ENCODE measurements at regions not wholly inside any gene's neighbourhood (a gene's known extent, or its start where the extent isn't known, plus 50 kb on each side); places are given as distances from the start of the nearest gene placed in this dataset.
"Not testable (repeated sequence)": the region's sequence is repeated elsewhere in the genome, so short reads cannot be mapped to it uniquely, and the experiment has no call there.

DNA sequence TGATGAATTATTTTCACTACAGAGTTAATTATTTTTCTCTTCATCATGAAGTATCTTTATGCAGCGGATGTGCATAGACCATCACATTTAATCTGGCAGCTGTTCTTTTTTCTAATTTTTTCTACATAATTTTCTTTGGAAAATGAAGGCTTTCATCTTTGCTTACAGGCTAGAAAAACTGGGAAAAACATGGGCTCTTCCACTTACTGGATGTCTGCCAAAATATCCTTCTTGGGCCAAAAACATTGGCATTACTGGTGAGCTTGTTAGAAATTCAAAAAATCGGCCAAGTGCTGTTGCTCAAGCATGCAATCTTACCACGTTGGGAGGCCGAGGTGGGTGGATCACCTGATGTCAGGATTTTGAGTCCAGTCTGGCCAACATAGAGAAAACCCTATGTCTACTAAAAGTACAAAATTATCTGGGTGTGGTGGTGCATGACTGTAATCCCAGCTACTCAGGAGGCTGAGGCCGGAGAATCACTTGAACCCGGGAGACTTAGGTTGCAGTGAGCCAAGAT is 176.8 kb downstream of the ZNF737 start:
- no peak for DNase-seq (ENCODE audit: low spot score)

DNA sequence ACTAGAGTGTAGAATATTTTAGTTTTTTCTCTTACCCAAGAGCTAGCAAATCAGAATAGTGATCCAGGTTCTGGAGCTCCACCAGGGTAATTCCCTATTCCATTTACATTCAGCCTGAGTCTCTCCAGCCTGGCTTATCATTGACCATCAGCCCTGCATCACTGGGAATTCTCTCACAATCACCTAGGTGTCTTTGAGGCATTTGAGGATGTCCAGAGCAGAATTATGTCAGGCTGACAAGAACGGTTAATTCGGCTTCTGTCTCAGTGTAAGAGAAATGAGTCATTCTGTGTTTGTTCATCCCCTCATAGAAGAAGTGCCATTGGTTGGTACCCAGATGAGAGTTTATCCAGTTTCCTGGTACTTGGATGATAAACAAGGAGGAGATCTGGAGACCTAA is 180.5 kb downstream of the ZNF737 start:
- no peak for DNase-seq (ENCODE audit: low spot score)

DNA sequence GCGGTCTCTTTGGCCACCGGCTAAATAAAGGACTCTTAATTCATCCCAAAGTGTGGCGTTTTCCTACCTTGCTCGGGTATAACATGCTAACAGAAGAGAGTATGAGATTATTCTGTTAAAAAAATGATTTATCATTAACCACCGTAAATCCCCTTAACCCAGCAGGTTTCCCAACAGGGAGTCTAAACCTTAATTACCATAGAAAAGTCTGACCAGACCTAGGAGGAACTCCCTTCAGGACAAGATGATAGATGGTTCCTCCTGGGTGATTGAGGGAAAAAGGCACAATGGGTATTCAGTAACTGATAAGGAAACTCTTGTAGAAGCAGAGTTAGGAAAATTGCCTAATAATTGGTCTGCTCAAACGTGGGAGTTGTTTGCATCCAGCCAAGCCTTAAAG is 193.7 kb downstream of the ZNF737 start:
- DNase-seq (ENCODE audit: low spot score): no peak

DNA sequence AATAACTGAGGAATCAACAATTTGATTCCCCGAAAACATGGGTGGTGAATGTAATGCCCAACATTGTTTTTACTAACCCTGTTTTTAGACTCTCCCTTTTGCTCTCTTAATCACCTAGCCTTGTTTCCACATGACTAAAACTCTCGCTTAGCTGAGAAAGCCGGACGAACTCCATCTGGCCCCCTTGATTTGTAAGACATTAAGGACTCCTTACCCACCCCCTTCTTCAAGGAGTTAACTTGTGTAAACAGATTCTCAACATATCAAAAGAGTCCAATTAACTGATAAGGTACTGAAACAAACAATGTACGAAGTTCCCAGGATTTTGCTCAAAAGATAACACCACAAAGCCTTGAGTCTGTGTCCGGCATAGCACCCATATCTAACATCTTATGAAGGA is 194.3 kb downstream of the ZNF737 start:
- DNase-seq (ENCODE audit: low spot score): not testable (repeated sequence)

DNA sequence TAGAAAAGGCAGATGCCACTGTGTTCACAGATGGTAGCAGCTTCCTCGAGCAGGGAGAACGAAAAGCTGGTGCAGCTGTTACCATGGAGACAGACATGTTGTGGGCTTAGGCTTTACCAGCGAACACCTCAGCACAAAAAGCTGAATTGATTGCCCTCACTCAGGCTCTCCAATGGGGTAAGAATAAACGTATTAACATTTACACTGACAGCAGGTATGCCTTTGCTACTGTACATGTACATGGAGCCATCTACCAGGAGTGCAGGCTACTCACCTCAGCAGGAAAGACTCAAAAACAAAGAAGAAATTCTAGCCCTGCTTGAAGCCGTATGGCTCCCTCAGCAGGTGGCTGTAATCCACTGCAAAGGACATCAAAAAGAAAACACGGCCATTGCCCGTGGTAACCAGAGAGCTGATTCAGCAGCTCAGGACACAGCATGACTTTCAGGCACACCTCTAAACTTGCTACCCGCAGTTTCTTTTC is 197.7 kb downstream of the ZNF737 start:
- DNase-seq (ENCODE audit: low spot score): no peak

DNA sequence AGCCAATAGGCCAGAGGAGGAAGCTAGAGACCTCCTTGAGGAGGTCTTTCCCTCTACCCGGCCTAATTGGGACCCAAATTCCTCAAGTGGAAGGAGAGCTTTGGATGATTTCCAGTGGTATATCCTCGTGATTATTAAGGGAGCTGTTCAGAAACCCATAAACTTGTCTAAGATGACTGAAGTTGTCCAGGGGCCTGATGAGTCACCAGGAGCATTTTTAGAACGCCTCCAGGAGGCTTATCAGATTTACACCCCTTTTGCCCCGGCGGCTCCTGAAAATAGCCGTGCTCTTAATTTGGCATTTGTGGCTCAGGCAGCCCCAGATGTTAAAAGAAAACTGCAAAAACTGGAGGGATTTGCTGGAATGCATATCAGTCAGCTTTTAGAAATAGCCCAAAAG is 198.1 kb downstream of the ZNF486 start:
- DNase-seq (ENCODE audit: low spot score): no peak

DNA sequence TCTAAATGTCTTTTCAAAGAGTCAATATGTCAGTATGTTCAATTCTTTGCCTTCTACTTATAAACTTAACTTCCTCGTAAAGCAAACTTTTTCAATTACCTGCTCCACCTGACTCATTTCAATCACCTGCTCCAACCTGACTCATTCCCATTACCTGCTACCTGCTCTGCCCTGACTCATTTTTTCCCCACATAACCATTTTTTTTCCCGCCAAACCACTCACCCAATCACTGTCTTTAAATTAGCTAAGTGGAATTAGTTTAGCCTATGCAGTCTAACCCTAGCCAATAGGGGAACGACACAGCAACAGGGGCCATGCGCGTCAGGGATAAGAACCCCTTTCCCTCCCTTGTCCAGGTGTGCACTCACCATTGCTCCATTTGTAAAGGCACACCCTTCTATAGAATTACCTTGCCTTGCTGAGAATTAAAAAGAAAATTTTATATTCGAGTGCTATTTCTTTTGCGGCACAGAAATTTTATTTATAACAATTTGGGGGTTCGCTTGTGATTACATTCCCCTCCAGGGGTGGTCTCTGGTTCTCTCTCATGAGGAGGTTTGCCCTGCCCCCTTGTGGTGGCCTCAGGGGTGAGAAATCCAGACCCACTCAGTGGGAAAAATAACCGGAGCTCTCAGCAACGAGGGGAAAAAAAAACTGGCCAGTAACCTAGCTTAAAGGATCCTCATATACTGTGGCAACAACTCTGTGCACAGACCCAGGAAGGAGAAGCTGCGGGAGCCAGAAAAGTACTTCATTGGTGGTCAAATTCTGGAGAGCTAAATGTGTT is 193.1 kb downstream of the ZNF486 start:
- DNase-seq (ENCODE audit: low spot score): no peak

DNA sequence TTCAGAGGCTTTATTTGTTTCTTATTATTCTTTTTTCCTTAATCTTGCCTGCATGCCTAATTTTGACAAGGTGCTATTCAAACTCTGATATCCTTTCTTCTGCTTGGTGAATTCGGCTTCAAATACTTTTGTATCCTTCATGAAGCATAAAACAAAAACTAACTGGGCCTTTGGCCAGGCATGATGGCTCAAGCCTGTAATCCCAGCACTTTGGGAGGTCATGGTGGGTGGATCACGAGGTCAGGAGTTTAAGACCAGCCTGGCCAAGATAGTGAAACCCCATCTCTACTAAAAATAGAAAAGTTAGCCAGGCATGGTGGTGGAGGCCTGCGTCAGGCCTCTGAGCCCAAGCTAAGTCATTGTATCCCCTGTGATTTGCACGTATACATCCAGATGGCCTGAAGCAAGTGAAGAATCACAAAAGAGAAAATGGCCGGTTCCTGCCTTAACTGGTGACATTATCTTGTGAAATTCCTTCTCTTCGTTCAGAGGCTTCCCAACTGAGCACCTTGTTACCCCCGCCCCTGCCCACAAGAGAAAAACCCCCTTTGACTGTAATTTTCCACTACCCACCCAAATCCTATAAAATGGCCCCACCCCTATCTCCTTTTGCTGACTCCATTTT is 191.9 kb downstream of the ZNF486 start:
- DNase-seq (ENCODE audit: low spot score): not testable (repeated sequence)

DNA sequence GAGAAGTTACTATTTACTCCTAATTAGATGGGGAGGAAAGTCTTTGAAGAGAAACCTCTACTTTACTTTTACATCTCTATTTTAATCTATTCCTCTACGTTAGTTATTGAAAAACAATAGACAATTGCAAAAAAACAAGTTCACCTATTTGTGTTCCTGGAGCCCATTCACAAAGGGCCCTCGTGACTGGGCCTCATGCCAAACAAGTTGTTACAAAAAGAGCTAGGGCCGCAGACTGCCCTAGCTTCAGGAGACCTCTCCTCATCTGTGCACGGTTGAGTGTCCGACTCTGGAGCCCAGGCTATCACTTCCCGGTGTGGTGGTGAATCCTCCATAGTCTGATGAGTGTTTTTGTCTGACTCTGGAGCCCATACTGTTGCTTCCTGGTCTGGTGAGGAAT is 190.9 kb downstream of the ZNF486 start:
- no peak for DNase-seq (ENCODE audit: low spot score)

DNA sequence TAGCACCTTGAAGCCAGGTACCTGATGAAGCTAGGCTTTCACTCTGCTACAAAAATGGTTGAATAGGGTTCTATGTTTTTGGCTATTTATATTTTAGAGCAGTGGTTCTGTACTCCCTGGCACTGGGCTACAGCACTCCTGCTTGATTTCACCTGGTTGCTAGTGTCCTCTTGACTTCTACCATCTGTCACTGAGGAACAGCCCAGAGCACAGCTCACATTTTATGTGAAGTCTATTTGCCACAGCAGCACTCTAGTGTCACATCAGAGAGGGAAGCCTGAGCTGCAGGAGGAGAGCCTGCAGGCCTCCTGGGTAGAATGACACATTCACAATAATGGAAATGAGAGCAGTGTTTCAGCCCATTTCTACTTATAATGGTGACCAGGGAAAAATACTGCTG is 184.2 kb downstream of the ZNF486 start:
- no peak for DNase-seq (ENCODE audit: low spot score)

DNA sequence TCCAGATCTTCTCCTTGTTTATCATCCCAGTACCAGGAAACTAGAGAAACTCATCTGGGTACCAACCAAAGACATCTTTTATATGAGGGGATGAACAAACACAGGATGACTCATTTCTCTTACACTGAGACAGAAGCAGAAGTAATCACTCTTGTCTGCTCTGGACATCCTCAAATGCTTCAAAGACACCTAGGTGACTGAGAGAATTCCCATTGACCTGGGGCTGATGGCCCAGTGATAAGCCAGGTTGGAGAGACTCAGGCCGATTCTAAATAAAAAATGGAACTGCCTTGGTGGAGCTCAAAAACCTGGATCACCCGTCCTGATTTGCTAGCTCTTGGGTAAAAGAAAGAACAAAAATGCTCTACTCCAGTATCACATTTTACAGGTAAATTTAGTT is 182.2 kb downstream of the ZNF486 start:
- no peak for DNase-seq (ENCODE audit: low spot score)

DNA sequence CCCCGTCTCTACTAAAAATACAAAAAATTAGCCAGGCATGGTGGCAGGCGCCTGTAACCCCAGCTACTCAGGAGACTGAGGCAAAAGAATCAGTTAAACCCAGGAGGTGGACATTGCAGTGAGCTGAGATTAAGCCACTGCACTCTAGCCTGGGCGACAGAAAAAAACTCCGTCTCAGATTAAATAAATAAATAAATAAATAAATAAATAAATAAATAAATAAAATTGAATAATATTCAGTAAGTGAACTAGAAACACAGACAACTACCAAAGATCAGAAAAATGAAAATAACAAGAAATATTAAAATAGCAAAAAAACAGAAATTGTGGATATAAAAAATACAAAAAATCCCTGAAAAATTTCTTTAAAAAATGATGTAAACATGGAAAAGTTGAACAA is 172.4 kb downstream of the ZNF486 start:
- DNase-seq (ENCODE audit: low spot score): no peak

DNA sequence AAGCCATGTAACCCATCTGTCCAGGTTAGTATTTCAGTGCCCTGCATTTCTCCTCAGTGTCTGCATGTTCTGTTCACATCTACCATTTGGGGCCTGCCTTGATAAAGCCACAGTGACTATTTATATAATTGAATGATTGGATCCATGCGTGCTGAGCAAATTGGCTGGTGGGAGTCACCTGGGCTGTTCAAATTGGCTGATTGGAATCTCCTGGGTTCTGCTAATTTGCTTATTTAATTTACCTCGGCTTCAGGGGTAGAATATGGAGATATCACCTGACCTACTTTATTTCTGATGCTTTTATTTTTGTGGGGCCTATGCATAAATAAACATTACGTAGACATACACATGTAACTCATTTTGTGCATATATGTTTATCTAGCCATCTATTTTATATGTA is 167.7 kb downstream of the ZNF486 start:
- no peak for DNase-seq (ENCODE audit: low spot score)

DNA sequence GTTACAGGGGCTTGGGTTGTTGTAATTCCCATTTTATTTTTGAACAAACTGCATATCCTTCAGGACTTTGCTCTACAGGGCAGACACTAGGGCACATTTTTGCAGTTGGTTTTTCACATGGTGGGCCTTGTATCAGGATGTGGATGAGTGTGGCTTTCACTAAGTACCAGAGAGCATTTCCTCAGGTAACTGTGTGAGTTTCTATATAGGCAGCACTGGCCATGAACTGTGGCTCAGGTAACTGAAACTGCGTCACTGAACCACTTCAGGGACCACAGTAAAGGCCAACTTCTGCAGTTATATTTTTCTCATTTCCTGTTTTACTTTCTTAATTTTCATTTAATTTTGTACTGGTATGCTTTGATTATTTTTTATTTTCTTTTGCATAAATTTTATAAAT is 166.5 kb downstream of the ZNF486 start:
- no peak for DNase-seq (ENCODE audit: low spot score)

DNA sequence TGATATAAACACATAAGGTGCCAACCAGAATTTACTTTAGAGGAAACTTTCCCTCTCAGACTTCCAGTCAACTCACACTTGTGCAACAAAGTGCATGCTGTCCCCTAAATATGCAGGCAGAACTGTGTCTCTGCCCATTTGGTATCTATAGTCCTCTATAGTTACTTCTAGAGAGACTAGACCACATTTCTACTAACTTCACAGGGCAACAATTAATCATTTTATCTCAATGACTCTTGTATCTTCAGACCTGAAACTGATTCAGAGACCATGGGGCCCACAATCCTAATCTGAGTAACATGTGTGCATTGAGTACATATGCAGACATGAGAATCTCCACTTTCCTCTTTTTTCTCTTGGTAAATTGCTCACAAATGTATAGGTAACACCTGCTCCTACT is 158.1 kb downstream of the ZNF486 start:
- no peak for DNase-seq (ENCODE audit: low spot score)

DNA sequence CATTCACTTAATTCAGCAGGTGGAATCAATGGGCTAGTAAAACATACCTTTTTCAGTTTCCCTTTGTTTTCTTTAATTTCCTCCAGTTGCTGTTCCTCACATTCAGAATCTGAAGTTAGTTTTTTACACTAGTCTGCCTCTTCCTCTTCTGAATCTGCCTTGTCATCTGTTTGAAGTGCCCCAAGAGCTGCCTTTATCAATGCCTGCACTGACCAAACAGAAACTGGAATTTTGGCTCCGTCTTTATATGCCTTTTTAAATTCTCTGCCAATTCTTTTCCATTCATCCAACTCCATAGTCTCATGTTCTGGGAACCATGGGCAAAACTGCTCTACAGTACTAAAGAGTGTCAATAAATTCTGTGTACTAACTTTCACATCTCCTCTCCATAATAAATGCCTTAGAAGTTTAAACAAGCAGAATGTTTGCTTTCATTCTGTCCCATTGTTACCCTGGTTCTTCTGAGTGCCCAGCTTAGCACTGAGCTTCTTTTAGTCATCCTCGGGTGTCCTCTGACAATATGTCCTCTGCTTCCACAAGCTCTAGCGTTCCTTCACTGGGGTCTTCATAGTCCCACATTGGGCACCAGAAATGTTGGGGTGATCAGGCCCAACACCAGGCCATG is 154.2 kb downstream of the ZNF486 start:
- DNase-seq (ENCODE audit: low spot score): no peak

DNA sequence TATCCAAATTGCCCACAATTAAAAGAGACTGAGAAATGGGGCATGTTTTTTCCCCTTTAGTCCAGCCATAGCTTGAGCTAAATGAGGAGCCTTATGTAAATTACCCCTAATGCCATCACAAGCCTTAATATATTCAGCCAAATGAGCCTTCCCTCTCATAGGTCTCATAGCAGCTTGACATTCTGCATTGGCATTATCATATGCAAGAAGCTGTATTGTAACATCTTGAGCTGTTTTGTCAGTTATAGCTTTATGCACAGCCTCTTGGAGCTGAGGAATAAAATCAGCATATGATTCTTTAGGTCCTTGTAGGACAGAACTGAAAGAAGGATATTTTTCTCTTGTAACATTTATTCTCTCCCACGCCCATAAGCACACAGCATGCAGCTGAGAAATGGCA is 153.2 kb downstream of the ZNF486 start:
- no peak for DNase-seq (ENCODE audit: low spot score)

DNA sequence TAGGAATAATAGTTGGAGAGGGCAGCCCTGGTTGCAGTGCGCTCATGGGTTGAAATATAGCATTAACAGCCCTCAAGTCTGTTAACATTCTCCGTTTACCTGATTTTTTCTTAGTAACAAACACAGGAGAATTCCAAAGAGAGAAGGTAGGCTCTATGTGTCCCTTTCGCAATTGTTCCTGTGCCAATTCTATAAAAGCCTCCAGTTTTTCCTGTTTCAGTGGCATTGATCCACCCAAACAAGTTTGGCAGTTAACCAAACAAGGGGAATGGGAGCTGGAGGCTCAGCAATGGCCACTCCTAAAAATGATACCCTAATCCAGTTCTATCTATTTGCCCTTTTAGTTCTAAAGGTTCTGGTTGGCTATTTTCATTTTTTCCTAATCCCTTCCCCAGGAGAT is 151.6 kb downstream of the ZNF486 start:
- DNase-seq (ENCODE audit: low spot score): no peak

DNA sequence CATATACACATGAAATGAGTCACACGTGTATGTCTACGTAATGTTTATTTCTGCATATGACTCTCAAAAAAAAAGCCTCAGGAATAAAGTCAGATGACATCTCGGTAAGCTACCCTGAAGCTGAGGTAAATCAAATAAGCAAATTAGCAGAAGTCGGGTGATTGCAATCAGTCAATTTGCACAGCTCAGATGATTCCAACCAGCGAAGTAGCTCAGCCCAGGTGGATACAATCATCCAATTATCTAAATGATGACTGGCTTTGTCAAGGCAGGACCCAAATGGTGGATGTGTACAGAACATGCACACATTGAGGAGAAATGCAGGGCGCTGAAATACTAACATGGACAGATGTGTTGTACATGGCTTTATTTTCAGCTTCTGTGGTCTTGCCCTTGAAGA is 148.5 kb downstream of the ZNF486 start:
- DNase-seq (ENCODE audit: low spot score): no peak

DNA sequence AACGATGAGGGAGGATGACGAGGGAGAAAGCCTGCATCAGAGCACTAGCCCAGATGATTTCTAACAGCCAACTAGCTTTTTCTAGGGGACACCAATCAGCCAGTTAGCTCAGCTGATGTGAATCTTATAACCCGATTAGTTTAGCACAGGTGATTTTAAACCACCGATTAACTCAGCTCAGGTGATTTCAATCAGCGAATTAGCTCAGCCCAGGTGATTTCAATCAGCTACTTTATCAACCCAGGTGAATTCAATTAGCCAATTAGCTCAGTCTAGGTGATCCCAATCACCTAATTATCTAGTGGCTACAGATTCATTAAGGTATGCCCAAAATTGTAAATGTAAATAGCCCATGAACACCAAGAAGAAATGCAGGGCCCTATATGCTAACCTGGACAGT is 146.9 kb downstream of the ZNF486 start:
- no peak for DNase-seq (ENCODE audit: low spot score)

DNA sequence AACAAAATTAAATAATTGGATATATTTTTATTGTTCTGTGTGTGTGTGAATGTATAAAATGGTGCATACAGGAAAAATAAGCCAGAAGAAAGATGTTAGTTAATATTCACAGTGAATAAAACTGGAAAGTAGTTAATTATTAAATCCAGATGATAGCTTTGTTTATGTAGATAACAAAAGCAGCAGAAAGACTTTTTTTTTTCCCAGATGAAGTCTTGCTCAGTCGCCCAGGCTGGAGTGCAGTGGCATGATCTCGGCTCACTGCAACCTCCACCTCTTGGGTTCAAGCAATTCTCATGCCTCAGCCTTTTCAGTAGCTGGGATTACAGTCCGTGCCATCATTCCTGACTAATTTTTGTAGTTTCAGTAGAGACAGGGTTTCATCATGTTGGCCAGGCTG is 140.1 kb downstream of the ZNF486 start:
- no peak for DNase-seq (ENCODE audit: low spot score)

DNA sequence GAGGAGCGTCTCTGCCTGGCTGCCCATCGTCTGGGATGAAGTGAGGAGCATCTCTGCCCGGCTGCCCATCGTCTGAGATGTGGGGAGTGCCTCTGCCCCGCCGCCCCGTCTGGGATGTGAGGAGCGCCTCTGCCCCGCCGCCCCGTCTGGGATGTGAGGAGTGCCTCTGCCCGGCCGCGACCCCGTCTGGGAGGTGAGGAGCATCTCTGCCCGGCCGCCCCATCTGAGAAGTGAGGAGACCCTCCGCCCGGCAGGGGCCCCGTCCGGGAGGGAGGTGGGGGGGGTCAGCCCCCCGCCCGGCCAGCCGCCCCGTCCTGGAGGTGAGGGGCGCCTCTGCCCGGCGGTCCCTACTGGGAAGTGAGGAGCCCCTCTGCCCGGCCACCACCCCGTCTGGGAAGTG is 129.3 kb downstream of the ZNF486 start:
- DNase-seq (ENCODE audit: low spot score): not testable (repeated sequence)

DNA sequence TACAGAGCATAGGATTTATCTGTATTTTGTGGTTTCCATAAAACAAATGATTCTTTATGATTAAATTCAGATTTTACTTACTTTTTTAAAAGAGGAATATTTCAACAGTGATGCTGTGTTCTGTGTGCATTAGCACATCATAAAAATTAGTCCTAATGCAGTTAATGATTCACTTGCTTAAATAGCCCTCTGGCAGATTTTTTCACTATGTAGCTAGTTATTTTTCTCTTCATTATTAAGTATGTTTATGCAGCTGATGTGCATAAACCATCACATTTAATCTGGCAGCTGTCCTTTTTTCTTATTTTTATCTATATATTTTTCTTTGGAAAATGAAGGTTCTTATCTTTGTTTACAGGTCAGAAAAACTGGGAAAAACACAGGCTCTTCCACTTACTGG is 127.2 kb downstream of the ZNF486 start:
- no peak for DNase-seq (ENCODE audit: low spot score)
